Kidney (tissue), 13 donors: ENCODE measurements at regions not wholly inside any gene's neighbourhood (a gene's known extent, or its start where the extent isn't known, plus 50 kb on each side); places are given as distances from the start of the nearest gene placed in this dataset.
"Not testable (repeated sequence)": the region's sequence is repeated elsewhere in the genome, so short reads cannot be mapped to it uniquely, and the experiment has no call there.

Experiments
- DNase-seq, 5 donors: peaks; one replicate each; pipeline ENCODE4 v3.0.0-alpha.2; 2013 to 2020
- FAIRE-seq: peaks from 2 replicates; lab custom pipeline; 2012; peaks lifted over from hg19 to GRCh38; lab: Jason Lieb, UNC
- H3K27ac ChIP-seq, 2 donors: one replicate each; pipeline ENCODE4 v1.7.0; 2013; ENCODE audit warnings: low read depth in 2 of 2, low read length in 2 of 2, inconsistent platforms in 1 of 2
- H3K27me3 ChIP-seq: one replicate; pipeline ENCODE4 v1.7.1; 2013; ENCODE audit warnings: low read length, inconsistent platforms; ENCODE audit not compliant: control insufficient read depth, insufficient read depth
- H3K36me3 ChIP-seq, 3 donors: one replicate each; pipeline versions ENCODE4 v1.7.0 to v1.7.1; 2013; ENCODE audit warnings: low read length in 3 of 3, control low read depth in 1 of 3, inconsistent platforms in 1 of 3; ENCODE audit not compliant: insufficient read depth in 3 of 3, control insufficient read depth in 2 of 3
- H3K4me1 ChIP-seq, 3 donors: one replicate each; pipeline versions ENCODE4 v1.7.0 to v1.7.1; 2013; ENCODE audit warnings: low read length in 3 of 3, inconsistent platforms in 1 of 3, low read depth in 1 of 3; ENCODE audit not compliant: control insufficient read depth in 2 of 3, insufficient read depth in 2 of 3
- H3K4me3 ChIP-seq, 3 donors: one replicate each; pipeline versions ENCODE4 v1.7.0 to v1.8.1; 2013; ENCODE audit warnings: low read length in 3 of 3, control low read depth in 1 of 3, inconsistent platforms in 1 of 3
- H3K9ac ChIP-seq, 3 donors: one replicate each; pipeline versions ENCODE4 v1.7.0 to v1.7.1; 2013; ENCODE audit warnings: low read length in 3 of 3, control low read depth in 1 of 3, inconsistent platforms in 1 of 3
- H3K9me3 ChIP-seq, 3 donors: one replicate each; pipeline versions ENCODE4 v1.7.0 to v1.7.1; 2013; ENCODE audit warnings: low read length in 3 of 3, control low read depth in 1 of 3, inconsistent platforms in 1 of 3; ENCODE audit not compliant: control insufficient read depth in 2 of 3, insufficient read depth in 1 of 3
- intact Hi-C: fragments of 100-400 bp; cut with DNase I; formaldehyde crosslinking; loops from one replicate; pipeline ENCODE4 v1.11.1; 2022
- TF ChIP-seq, protein P1 (sequence below): IDR thresholded peaks from 3 replicates; pipeline ENCODE4 v1.5.1; 2012; ENCODE audit warnings: mild to moderate bottlenecking, moderate library complexity, borderline replicate concordance; ENCODE audit not compliant: insufficient read depth; ENCODE audit errors: extremely low read depth
- donor health status: control.
- donor health status: control.
- donor health status: control.
- donor health status: control.
- donor health status: control.
- donor health status: DM: yes; HTN: yes; CAD: no.
- donor health status: Normal renal cell carcinoma (clear cell type).

DNA sequence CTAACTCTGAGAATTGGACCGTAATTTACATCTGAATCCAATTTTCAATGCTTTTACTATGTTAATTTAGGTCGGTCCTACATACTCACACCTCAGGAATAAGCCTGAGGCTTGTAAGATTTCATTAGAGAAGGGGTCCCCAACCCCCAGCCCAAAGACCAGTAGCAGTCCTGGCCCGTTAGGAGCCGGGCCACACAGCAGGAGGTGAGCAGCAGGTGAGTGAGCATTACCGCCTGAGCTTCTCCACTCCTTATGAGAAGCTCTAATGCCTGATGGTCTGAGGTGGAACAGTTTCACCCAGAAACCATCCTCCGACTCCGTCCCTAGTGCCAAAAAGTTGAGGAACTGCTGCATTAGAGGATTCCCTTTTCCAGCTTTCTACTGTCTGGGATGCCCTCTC, 757.3 kb downstream of the SI start:
- no peaks in the 10 kb centered on the region for H3K27me3 ChIP-seq
- TF ChIP-seq, protein P1, sequence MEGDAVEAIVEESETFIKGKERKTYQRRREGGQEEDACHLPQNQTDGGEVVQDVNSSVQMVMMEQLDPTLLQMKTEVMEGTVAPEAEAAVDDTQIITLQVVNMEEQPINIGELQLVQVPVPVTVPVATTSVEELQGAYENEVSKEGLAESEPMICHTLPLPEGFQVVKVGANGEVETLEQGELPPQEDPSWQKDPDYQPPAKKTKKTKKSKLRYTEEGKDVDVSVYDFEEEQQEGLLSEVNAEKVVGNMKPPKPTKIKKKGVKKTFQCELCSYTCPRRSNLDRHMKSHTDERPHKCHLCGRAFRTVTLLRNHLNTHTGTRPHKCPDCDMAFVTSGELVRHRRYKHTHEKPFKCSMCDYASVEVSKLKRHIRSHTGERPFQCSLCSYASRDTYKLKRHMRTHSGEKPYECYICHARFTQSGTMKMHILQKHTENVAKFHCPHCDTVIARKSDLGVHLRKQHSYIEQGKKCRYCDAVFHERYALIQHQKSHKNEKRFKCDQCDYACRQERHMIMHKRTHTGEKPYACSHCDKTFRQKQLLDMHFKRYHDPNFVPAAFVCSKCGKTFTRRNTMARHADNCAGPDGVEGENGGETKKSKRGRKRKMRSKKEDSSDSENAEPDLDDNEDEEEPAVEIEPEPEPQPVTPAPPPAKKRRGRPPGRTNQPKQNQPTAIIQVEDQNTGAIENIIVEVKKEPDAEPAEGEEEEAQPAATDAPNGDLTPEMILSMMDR: no peak
- FAIRE-seq (no peak), DNase-seq (no peak)
- no peak overlapping the region for H3K27ac ChIP-seq
- no peaks in the 10 kb centered on the region for H3K36me3 ChIP-seq
- H3K4me3 ChIP-seq: no peak overlapping the region
- no peaks in the 10 kb centered on the region for H3K9me3 ChIP-seq
- no peaks in the 10 kb centered on the region for H3K4me1 ChIP-seq
- no peak overlapping the region for H3K9ac ChIP-seq
- intact Hi-C loops: no loop called here

DNA sequence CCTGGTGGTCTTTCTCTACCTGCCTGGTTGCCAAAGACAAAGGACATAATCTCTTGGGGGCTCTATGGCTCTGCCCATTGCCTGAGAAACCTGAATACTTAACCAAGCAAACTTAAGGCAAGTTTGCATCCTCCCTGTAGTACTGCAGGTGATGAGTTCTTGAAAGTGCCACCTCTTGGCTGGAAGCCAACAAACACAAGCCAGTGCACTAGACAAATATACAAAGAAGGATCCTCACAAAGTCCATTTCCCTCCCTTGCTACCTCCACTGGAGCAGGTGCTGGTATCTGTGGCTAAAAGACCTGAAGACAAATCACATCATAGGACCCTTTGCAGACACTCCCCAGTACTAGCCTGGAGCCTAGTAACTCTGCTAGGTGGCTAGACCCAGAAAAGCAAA, 772.3 kb downstream of the SI start:
- DNase-seq (no peak), FAIRE-seq (no peak)
- Histone ChIP-seq H3K4me3 (no peak overlapping the region), H3K9me3 (peaks cover 0 to 4% (median 0%) of the 10 kb centered on the region in 3 donors), H3K9ac (no peak overlapping the region), H3K27ac (no peak overlapping the region), H3K27me3 (no peaks in the 10 kb centered on the region), H3K4me1 (no peaks in the 10 kb centered on the region), H3K36me3 (no peaks in the 10 kb centered on the region)
- TF ChIP-seq, protein P1: no peak
- intact Hi-C loops: no loop called here

DNA sequence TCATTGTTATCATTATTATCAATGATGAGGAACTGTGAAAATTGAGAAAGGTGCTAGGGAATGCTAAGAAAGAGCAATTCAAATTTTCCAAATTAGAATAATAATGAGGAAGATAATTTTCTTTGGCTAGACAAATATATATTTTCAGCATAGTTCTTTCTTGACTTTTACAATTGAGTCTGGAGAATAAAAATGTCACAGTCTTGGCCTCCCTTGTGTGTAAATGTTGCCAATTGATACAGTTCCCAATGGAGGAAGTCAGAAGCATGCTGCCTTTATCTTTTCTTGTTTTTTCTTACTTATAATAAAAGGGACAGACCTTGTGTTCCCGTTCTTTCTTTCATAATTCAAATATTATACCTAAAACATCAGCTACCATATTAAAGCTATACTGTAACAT, 774.4 kb downstream of the SI start:
- Histone ChIP-seq H3K36me3 (no peaks in the 10 kb centered on the region), H3K27me3 (no peaks in the 10 kb centered on the region), H3K4me1 (no peaks in the 10 kb centered on the region), H3K9me3 (peaks cover 0 to 4% (median 0%) of the 10 kb centered on the region in 3 donors), H3K27ac (no peak overlapping the region), H3K4me3 (no peak overlapping the region), H3K9ac (no peak overlapping the region)
- DNase-seq (no peak), FAIRE-seq (peak; percentile 66)
- TF ChIP-seq, protein P1: no peak
- intact Hi-C loops: no loop called here

DNA sequence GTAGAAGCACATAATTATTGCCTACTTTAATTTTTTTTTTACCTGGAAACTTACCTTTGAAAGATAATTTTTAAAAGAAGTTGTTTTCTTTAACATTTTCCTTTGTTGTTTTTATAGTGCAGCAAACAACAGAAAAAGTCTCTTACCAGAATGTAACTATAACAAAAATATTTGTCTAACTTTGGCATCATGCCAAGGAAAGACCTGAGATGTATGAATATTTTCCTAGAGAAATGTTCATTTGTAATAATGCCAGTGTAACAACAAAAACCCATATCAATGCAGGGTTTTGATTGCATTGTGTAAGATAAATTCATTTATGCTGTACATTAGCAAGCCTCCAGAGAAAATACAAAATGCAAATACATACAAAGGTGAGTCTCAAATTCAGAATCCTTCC, 775.7 kb downstream of the SI start:
- intact Hi-C loops: no loop called here
- H3K27ac ChIP-seq: no peak overlapping the region
- FAIRE-seq (no peak), DNase-seq (no peak)
- TF ChIP-seq, protein P1: no peak
- no peaks in the 10 kb centered on the region for H3K9me3 ChIP-seq
- H3K9ac ChIP-seq: no peak overlapping the region
- H3K36me3 ChIP-seq: no peaks in the 10 kb centered on the region
- no peaks in the 10 kb centered on the region for H3K4me1 ChIP-seq
- no peaks in the 10 kb centered on the region for H3K27me3 ChIP-seq
- H3K4me3 ChIP-seq: no peak overlapping the region

DNA sequence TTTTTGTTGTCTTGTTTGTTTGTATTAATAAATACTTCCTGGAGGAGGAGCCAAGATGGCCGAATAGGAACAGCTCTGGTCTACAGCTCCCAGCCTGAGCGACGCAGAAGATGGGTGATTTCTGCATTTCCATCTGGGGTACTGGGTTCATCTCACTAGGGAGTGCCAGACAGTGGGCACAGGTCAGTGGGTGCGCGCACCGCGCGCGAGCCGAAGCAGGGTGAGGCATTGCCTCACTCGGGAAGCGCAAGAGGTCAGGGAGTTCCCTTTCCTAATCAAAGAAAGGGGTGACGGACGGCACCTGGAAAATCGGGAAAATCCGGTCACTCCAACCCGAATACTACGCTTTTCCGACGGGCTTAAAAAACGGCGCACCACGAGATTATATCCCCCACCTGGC, 786.8 kb downstream of the SI start:
- H3K9me3 ChIP-seq, intact Hi-C loops, H3K9ac ChIP-seq, H3K36me3 ChIP-seq, DNase-seq, H3K4me3 ChIP-seq, H3K27ac ChIP-seq, H3K4me1 ChIP-seq, FAIRE-seq, H3K27me3 ChIP-seq: not testable (repeated sequence)
